GM23338 (cell line): ENCODE measurements at regions not wholly inside any gene's neighbourhood (a gene's known extent, or its start where the extent isn't known, plus 50 kb on each side); places are given as distances from the start of the nearest gene placed in this dataset.

Experiments used
- CTCF ChIP-seq, 2 experiments: fragments of 200-600 bp in 1 of 2; sonication (generic) in 1 of 2; conservative IDR thresholded peaks; 2 replicates each; pipeline versions ENCODE4 v1.5.1 to v1.6.1; 2016 to 2017; ENCODE audit warnings: antibody characterized with exemption in 2 of 2, low read depth in 2 of 2, mild to moderate bottlenecking in 2 of 2, moderate library complexity in 1 of 2
- EZH2 ChIP-seq: fragments of 200-600 bp; sonication (generic); IDR thresholded peaks from one replicate; pipeline ENCODE4 v1.8.0; 2017; ENCODE audit warnings: antibody characterized with exemption, mild to moderate bottlenecking, low read depth; ENCODE audit not compliant: unreplicated experiment
- EZH2phosphoT487 ChIP-seq: fragments of 200-600 bp; sonication (generic); IDR thresholded peaks from one replicate; pipeline ENCODE4 v1.8.1; 2018; ENCODE audit warnings: antibody characterized with exemption; ENCODE audit not compliant: unreplicated experiment
- JUNB ChIP-seq: IDR thresholded peaks from one replicate; pipeline ENCODE4 v1.6.1; 2016; ENCODE audit warnings: antibody characterized with exemption; ENCODE audit not compliant: unreplicated experiment
- POLR2AphosphoS5 ChIP-seq: IDR thresholded peaks from 2 replicates; pipeline ENCODE4 v1.6.1; 2016; ENCODE audit warnings: antibody characterized with exemption, low read depth
- REST ChIP-seq: IDR thresholded peaks from one replicate; pipeline ENCODE4 v1.6.1; 2018; ENCODE audit warnings: antibody characterized with exemption; ENCODE audit not compliant: unreplicated experiment
- ZNF114 ChIP-seq: fragments of 250-450 bp; sonication (Bioruptor Pico); IDR thresholded peaks from 2 replicates; pipeline ENCODE4 v1.5.0; 2020; ENCODE audit warnings: mild to moderate bottlenecking, moderate library complexity
- ZNF331 ChIP-seq: fragments of 250-450 bp; sonication (Bioruptor Pico); IDR thresholded peaks from 2 replicates; pipeline ENCODE4 v1.5.0; 2020; ENCODE audit warnings: low read depth, mild to moderate bottlenecking, moderate library complexity

- TF ChIP-seq CTCF (conservative IDR thresholded peaks at IDR 0.05; ENCODE audit: low read depth in 2 of 2) (no peak), ZNF114 (CRISPR knock-in tag) (no peak), JUNB (no peak), EZH2 (no peak), POLR2AphosphoS5 (no peak), EZH2phosphoT487 (no peak), REST (no peak), ZNF331 (CRISPR knock-in tag) (no peak)
These were observed 518.1 kb upstream of the AKR1E2 start for GRCh38 chr10:4307910-4308309.
